OCI-LY1 (cell line): ENCODE measurements at regions not wholly inside any gene's neighbourhood (a gene's known extent, or its start where the extent isn't known, plus 50 kb on each side); places are given as distances from the start of the nearest gene placed in this dataset.

Source experiments
- H2AFZ ChIP-seq: fragments of 200-600 bp; sonication (generic), shearing (Covaris generic); 2 replicates; pipeline ENCODE4 v1.6.0; 2014; ENCODE audit warnings: antibody characterized with exemption, mild to moderate bottlenecking, low read length
- H3F3A ChIP-seq: fragments of 200-600 bp; sonication (generic), shearing (Covaris generic); 2 replicates; pipeline ENCODE4 v1.6.0; 2014; ENCODE audit warnings: mild to moderate bottlenecking, antibody characterized with exemption, low read length, moderate library complexity; ENCODE audit not compliant: insufficient read depth
- H3K27ac ChIP-seq: fragments of 200-600 bp; sonication (generic); 2 replicates; pipeline ENCODE4 v1.5.1; 2014; ENCODE audit warnings: low read length, mixed run types, mild to moderate bottlenecking, low read depth; ENCODE audit not compliant: poor library complexity, severe bottlenecking
- H3K27me3 ChIP-seq: fragments of 200-600 bp; sonication (generic); 2 replicates; pipeline ENCODE4 v1.6.0; 2014; ENCODE audit warnings: antibody characterized with exemption, mild to moderate bottlenecking, low read length, moderate library complexity; ENCODE audit not compliant: insufficient read depth
- H3K36me3 ChIP-seq: fragments of 200-600 bp; sonication (generic); 2 replicates; pipeline ENCODE4 v1.6.1; 2014; ENCODE audit warnings: mild to moderate bottlenecking, antibody characterized with exemption, low read length, moderate library complexity, mixed read lengths; ENCODE audit not compliant: insufficient read depth
- H3K4me1 ChIP-seq: fragments of 200-600 bp; sonication (generic); 2 replicates; pipeline ENCODE4 v1.5.1; 2014; ENCODE audit warnings: mild to moderate bottlenecking, low read length, moderate library complexity; ENCODE audit not compliant: insufficient read depth, severe bottlenecking
- H3K4me2 ChIP-seq: fragments of 200-600 bp; sonication (generic), shearing (Covaris generic); 2 replicates; pipeline ENCODE4 v1.6.1; 2014; ENCODE audit warnings: low read length
- H3K4me3 ChIP-seq: fragments of 200-600 bp; sonication (generic); 2 replicates; pipeline ENCODE4 v1.5.1; 2014; ENCODE audit warnings: low read length, low read depth, mild to moderate bottlenecking, mixed read lengths; ENCODE audit not compliant: poor library complexity, severe bottlenecking
- H3K79me2 ChIP-seq: fragments of 200-600 bp; shearing (Covaris generic); 2 replicates; pipeline ENCODE4 v1.6.1; 2016; ENCODE audit warnings: mixed run types, low read length, mixed read lengths; ENCODE audit not compliant: insufficient read depth
- H3K9ac ChIP-seq: fragments of 200-600 bp; sonication (generic), shearing (Covaris generic); 2 replicates; pipeline ENCODE4 v1.6.1; 2014; ENCODE audit warnings: mild to moderate bottlenecking, low read length, mixed read lengths
- H3K9me2 ChIP-seq: fragments of 200-600 bp; sonication (generic), shearing (Covaris generic); 2 replicates; pipeline ENCODE4 v1.6.1; 2014; ENCODE audit warnings: low read depth, mild to moderate bottlenecking, low read length, mixed read lengths
- H3K9me3 ChIP-seq: fragments of 200-600 bp; shearing (Covaris generic); 2 replicates; pipeline ENCODE4 v1.6.1; 2014; ENCODE audit warnings: low read length, mixed read lengths
- H4K20me1 ChIP-seq: fragments of 200-600 bp; sonication (generic), shearing (Covaris generic); 2 replicates; pipeline ENCODE4 v1.6.0; 2016; ENCODE audit warnings: mild to moderate bottlenecking, low read length; ENCODE audit not compliant: insufficient read depth
- CTCF ChIP-seq: fragments of 200-600 bp; sonication (generic), shearing (Covaris generic); IDR thresholded peaks from 2 replicates; pipeline ENCODE4 v1.5.1; 2017; ENCODE audit warnings: mild to moderate bottlenecking, antibody characterized with exemption, low read length, moderate library complexity, mixed read lengths
- EZH2 ChIP-seq: fragments of 200-600 bp; sonication (generic), shearing (Covaris generic); IDR thresholded peaks from 2 replicates; pipeline ENCODE4 v1.8.0; 2017; ENCODE audit warnings: borderline replicate concordance, mixed run types, mild to moderate bottlenecking, antibody characterized with exemption, low read length, moderate library complexity, mixed read lengths

DNA sequence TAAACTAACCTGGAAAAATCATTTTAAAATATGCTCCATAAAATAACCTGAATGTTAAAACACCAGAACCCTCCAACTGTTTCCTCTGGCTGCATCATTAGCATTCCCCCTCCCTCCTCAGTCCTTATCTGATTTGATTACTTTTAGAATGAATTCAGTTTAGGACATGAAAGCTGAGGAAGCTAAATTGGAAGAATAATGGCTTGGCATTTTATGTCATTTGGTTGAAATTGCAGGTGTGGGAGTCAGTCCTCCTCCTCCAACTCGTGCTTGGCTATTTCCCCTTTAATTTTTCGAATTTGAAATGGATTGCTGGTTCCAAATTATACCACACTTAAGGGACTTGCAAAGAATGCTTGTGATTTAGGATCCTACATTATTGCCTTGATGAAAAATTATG, 473.0 kb upstream of the STXBP6 start:
- H3K36me3 ChIP-seq = no peaks in the 10 kb centered on the region
- no peaks in the 10 kb centered on the region for H3K9me3 ChIP-seq
- no peaks in the 10 kb centered on the region for H3F3A ChIP-seq
- H3K79me2 ChIP-seq = no peaks in the 10 kb centered on the region
- H4K20me1 ChIP-seq = no peaks in the 10 kb centered on the region
- H3K4me2 ChIP-seq = no peak overlapping the region
- no peaks in the 10 kb centered on the region for H3K4me1 ChIP-seq
- no peak overlapping the region for H2AFZ ChIP-seq
- H3K4me3 ChIP-seq = no peak overlapping the region
- no peaks in the 10 kb centered on the region for H3K9me2 ChIP-seq
- no peak overlapping the region for H3K27ac ChIP-seq
- no peak overlapping the region for H3K9ac ChIP-seq
- no peaks in the 10 kb centered on the region for H3K27me3 ChIP-seq
- TF ChIP-seq CTCF (no peak), EZH2 (no peak)

DNA sequence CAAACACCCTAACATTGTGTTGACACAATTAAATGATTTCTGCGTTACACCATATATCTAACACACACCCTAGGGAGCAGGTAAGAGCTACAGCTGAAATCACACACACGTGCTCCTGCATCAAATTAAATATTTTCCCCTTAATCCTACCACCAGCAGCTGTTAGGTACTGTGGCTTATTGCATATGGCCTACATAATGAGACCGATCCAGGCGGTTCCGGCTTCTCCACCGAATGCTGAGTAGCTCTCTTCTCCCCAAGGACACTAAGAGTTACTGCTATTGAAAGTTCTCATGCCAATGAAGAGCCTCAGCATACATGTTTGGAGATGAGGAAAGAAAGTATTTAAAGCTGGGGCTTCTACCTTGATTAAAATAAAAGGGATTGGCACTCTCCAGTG, 472.2 kb upstream of the STXBP6 start:
- Histone ChIP-seq H3K4me3 (no peak overlapping the region), H3K4me1 (no peaks in the 10 kb centered on the region), H3K79me2 (no peaks in the 10 kb centered on the region), H3K9me2 (no peaks in the 10 kb centered on the region), H3K27me3 (no peaks in the 10 kb centered on the region), H3K36me3 (no peaks in the 10 kb centered on the region), H3F3A (no peaks in the 10 kb centered on the region), H3K9ac (no peak overlapping the region), H3K9me3 (no peaks in the 10 kb centered on the region), H3K27ac (no peak overlapping the region), H3K4me2 (no peak overlapping the region), H2AFZ (no peak overlapping the region), H4K20me1 (no peaks in the 10 kb centered on the region)
- TF ChIP-seq CTCF (no peak), EZH2 (no peak)

GRCh38 chr14:25521616-25522015, 471.7 kb upstream of the STXBP6 start:
- no peaks in the 10 kb centered on the region for H3K9me2 ChIP-seq
- H3K79me2 ChIP-seq = no peaks in the 10 kb centered on the region
- H3K27ac ChIP-seq = no peak overlapping the region
- no peaks in the 10 kb centered on the region for H3K36me3 ChIP-seq
- no peaks in the 10 kb centered on the region for H3F3A ChIP-seq
- no peaks in the 10 kb centered on the region for H3K27me3 ChIP-seq
- no peak overlapping the region for H3K9ac ChIP-seq
- H3K4me1 ChIP-seq = no peaks in the 10 kb centered on the region
- TF ChIP-seq EZH2 (no peak), CTCF (no peak)
- H3K4me3 ChIP-seq = no peak overlapping the region
- no peak overlapping the region for H3K4me2 ChIP-seq
- H4K20me1 ChIP-seq = no peaks in the 10 kb centered on the region
- no peaks in the 10 kb centered on the region for H3K9me3 ChIP-seq
- no peak overlapping the region for H2AFZ ChIP-seq

- H3K27me3 ChIP-seq = no peaks in the 10 kb centered on the region
- no peaks in the 10 kb centered on the region for H3K4me1 ChIP-seq
- no peaks in the 10 kb centered on the region for H4K20me1 ChIP-seq
- H3K9me2 ChIP-seq = no peaks in the 10 kb centered on the region
- H3K27ac ChIP-seq = no peak overlapping the region
- no peaks in the 10 kb centered on the region for H3K9me3 ChIP-seq
- H3K36me3 ChIP-seq = no peaks in the 10 kb centered on the region
- H3K4me3 ChIP-seq = no peak overlapping the region
- H3K4me2 ChIP-seq = no peak overlapping the region
- H3K9ac ChIP-seq = no peak overlapping the region
- no peak overlapping the region for H2AFZ ChIP-seq
- no peaks in the 10 kb centered on the region for H3K79me2 ChIP-seq
- TF ChIP-seq EZH2 (no peak), CTCF (no peak)
- H3F3A ChIP-seq = no peaks in the 10 kb centered on the region
Observed at GRCh38 chr14:25520821-25521220, 470.9 kb upstream of the STXBP6 start.
